ENCODE measurements at regions not wholly inside any gene's neighbourhood (a gene's known extent, or its start where the extent isn't known, plus 50 kb on each side); places are given as distances from the start of the nearest gene placed in this dataset.
"Not testable (repeated sequence)": the region's sequence is repeated elsewhere in the genome, so short reads cannot be mapped to it uniquely, and the experiment has no call there.

GRCh38 chr10:77718312-77718711, 80.7 kb upstream of the KCNMA1 start:
- not testable (repeated sequence) for TF ChIP-seq CTCF, EP300 (IDR thresholded peaks at IDR 0.05)

Data from tibial nerve (tissue), 4 donors.